Loucy (cell line): ENCODE measurements at regions not wholly inside any gene's neighbourhood (a gene's known extent, or its start where the extent isn't known, plus 50 kb on each side); places are given as distances from the start of the nearest gene placed in this dataset.

Source experiments
- EZH2phosphoT487 ChIP-seq: fragments of 200-600 bp; IDR thresholded peaks from 2 replicates; pipeline ENCODE4 v1.6.1; 2018; ENCODE audit warnings: antibody characterized with exemption, mild to moderate bottlenecking, moderate library complexity, borderline replicate concordance
- TF ChIP-seq, protein P1 (sequence below): fragments of 200-600 bp; sonication (generic); conservative IDR thresholded peaks from 2 replicates; pipeline ENCODE4 v1.5.1; 2014; ENCODE audit warnings: mild to moderate bottlenecking, antibody characterized with exemption, low read length

DNA sequence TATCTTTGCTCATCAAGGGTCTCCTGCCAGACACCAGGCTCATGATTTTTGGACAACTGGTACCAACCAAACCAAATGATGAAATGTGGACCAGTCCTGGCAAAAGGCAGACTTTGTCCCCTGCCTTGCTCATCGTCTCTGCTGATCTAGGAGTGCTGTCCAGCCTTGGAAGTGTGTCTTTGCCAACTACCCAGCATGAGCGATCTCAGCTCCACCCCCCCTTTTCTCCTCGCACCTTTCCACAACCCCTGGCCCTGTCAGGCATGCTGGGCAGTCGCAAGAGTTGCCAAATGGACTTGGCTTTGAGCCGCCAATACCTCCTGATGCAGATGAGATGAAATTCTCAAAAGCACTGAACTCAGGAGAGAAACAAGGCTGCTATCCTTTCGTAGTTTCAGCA, 174.3 kb downstream of the KCNA5 start:
- TF ChIP-seq EZH2phosphoT487 = no peak
- TF ChIP-seq, protein P1, sequence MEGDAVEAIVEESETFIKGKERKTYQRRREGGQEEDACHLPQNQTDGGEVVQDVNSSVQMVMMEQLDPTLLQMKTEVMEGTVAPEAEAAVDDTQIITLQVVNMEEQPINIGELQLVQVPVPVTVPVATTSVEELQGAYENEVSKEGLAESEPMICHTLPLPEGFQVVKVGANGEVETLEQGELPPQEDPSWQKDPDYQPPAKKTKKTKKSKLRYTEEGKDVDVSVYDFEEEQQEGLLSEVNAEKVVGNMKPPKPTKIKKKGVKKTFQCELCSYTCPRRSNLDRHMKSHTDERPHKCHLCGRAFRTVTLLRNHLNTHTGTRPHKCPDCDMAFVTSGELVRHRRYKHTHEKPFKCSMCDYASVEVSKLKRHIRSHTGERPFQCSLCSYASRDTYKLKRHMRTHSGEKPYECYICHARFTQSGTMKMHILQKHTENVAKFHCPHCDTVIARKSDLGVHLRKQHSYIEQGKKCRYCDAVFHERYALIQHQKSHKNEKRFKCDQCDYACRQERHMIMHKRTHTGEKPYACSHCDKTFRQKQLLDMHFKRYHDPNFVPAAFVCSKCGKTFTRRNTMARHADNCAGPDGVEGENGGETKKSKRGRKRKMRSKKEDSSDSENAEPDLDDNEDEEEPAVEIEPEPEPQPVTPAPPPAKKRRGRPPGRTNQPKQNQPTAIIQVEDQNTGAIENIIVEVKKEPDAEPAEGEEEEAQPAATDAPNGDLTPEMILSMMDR = no peak
